Liver (tissue), 8 donors: ENCODE measurements at regions not wholly inside any gene's neighbourhood (a gene's known extent, or its start where the extent isn't known, plus 50 kb on each side); places are given as distances from the start of the nearest gene placed in this dataset.

ENCODE experiments used
- DNase-seq: peaks from one replicate; pipeline ENCODE4 v3.0.0-alpha.2; 2017; ENCODE audit warnings: low spot score
- H3K27ac ChIP-seq, 2 donors: one replicate each; pipeline ENCODE4 v1.7.0; 2013; ENCODE audit warnings: inconsistent platforms in 2 of 2, low read length in 2 of 2, control low read depth in 1 of 2, low read depth in 1 of 2, mild to moderate bottlenecking in 1 of 2
- H3K27me3 ChIP-seq, 4 donors: one replicate each; pipeline versions ENCODE4 v1.6.1 to v1.7.0; 2013; ENCODE audit warnings: low read length in 3 of 4, inconsistent platforms in 1 of 4, mild to moderate bottlenecking in 1 of 4, moderate library complexity in 1 of 4; ENCODE audit not compliant: control insufficient read depth in 4 of 4, insufficient read depth in 4 of 4
- H3K36me3 ChIP-seq, 4 donors: one replicate each; pipeline versions ENCODE4 v1.6.1 to v1.7.0; 2013; ENCODE audit warnings: low read length in 3 of 4, mild to moderate bottlenecking in 3 of 4, low read depth in 1 of 4, moderate library complexity in 1 of 4; ENCODE audit not compliant: control insufficient read depth in 4 of 4, insufficient read depth in 3 of 4
- H3K4me1 ChIP-seq, 4 donors: one replicate each; pipeline versions ENCODE4 v1.6.1 to v1.7.0; 2013; ENCODE audit warnings: low read length in 3 of 4, mild to moderate bottlenecking in 3 of 4, moderate library complexity in 1 of 4; ENCODE audit not compliant: control insufficient read depth in 4 of 4, insufficient read depth in 4 of 4
- H3K4me3 ChIP-seq, 3 donors: one replicate each; pipeline versions ENCODE4 v1.6.1 to v1.7.0; 2013; ENCODE audit warnings: low read length in 3 of 3, control low read depth in 1 of 3, low read depth in 1 of 3, mild to moderate bottlenecking in 1 of 3
- H3K9ac ChIP-seq, 2 donors: one replicate each; pipeline ENCODE4 v1.7.0; 2013; ENCODE audit warnings: low read length in 2 of 2, mild to moderate bottlenecking in 2 of 2, moderate library complexity in 2 of 2, control low read depth in 1 of 2, low read depth in 1 of 2
- H3K9me3 ChIP-seq, 4 donors: one replicate each; pipeline versions ENCODE4 v1.6.1 to v1.7.0; 2013; ENCODE audit warnings: low read length in 3 of 4; ENCODE audit not compliant: control insufficient read depth in 4 of 4
- ATF3 ChIP-seq: IDR thresholded peaks from 2 replicates; pipeline ENCODE4 v1.6.1; 2016; ENCODE audit warnings: antibody characterized with exemption
- CTCF ChIP-seq: fragments of 150-350 bp; IDR thresholded peaks from 2 replicates; pipeline ENCODE4 v1.5.1; 2017; ENCODE audit warnings: improper control_type of control experiment, low read depth, low read length; ENCODE audit not compliant: missing input control
- EGR1 ChIP-seq, 2 donors: IDR thresholded peaks; 2 replicates each; pipeline ENCODE4 v1.6.1; 2016 to 2018; ENCODE audit warnings: antibody characterized with exemption in 2 of 2, low read depth in 2 of 2
- FOXA1 ChIP-seq: IDR thresholded peaks from 2 replicates; pipeline ENCODE4 v1.6.1; 2016; ENCODE audit warnings: antibody characterized with exemption
- FOXA2 ChIP-seq: IDR thresholded peaks from 2 replicates; pipeline ENCODE4 v1.6.1; 2016; ENCODE audit warnings: antibody characterized with exemption
- GABPA ChIP-seq, 2 donors: IDR thresholded peaks in 1 of 2; conservative IDR thresholded peaks in 1 of 2; 2 replicates each; pipeline ENCODE4 v1.6.1; 2016; ENCODE audit warnings: antibody characterized with exemption in 2 of 2, mild to moderate bottlenecking in 1 of 2, moderate library complexity in 1 of 2
- HNF4A ChIP-seq, 2 donors: conservative IDR thresholded peaks; 2 replicates each; pipeline ENCODE4 v1.6.1; 2016; ENCODE audit warnings: antibody characterized with exemption in 2 of 2, mild to moderate bottlenecking in 2 of 2
- HNF4G ChIP-seq: IDR thresholded peaks from 2 replicates; pipeline ENCODE4 v1.6.1; 2016; ENCODE audit warnings: antibody characterized with exemption
- JUND ChIP-seq, 2 donors: IDR thresholded peaks; 2 replicates each; pipeline ENCODE4 v1.6.1; 2016; ENCODE audit warnings: antibody characterized with exemption in 2 of 2
- MAX ChIP-seq: IDR thresholded peaks from 2 replicates; pipeline ENCODE4 v1.6.1; 2016; ENCODE audit warnings: antibody characterized with exemption
- NR2F2 ChIP-seq: IDR thresholded peaks from 2 replicates; pipeline ENCODE4 v1.6.1; 2016; ENCODE audit warnings: antibody characterized with exemption
- RAD21 ChIP-seq, 2 donors: IDR thresholded peaks; 2 replicates each; pipeline ENCODE4 v1.6.1; 2016; ENCODE audit warnings: antibody characterized with exemption in 2 of 2, mild to moderate bottlenecking in 2 of 2
- REST ChIP-seq: IDR thresholded peaks from 2 replicates; pipeline ENCODE4 v1.6.1; 2016; ENCODE audit warnings: antibody characterized with exemption, mild to moderate bottlenecking
- RXRA ChIP-seq, 2 donors: IDR thresholded peaks; 2 replicates each; pipeline ENCODE4 v1.6.1; 2017 to 2018; ENCODE audit warnings: antibody characterized with exemption in 2 of 2, mild to moderate bottlenecking in 1 of 2
- SP1 ChIP-seq: IDR thresholded peaks from 2 replicates; pipeline ENCODE4 v1.6.1; 2018; ENCODE audit warnings: antibody characterized with exemption, mild to moderate bottlenecking
- TAF1 ChIP-seq: conservative IDR thresholded peaks from 2 replicates; pipeline ENCODE4 v1.6.1; 2016; ENCODE audit warnings: antibody characterized with exemption, mild to moderate bottlenecking
- YY1 ChIP-seq: IDR thresholded peaks from 2 replicates; pipeline ENCODE4 v1.6.1; 2016; ENCODE audit warnings: antibody characterized with exemption, mild to moderate bottlenecking
- ZBTB33 ChIP-seq: IDR thresholded peaks from 2 replicates; pipeline ENCODE4 v1.6.1; 2016; ENCODE audit warnings: antibody characterized with exemption
- WGBS: extraction: QIAGEN DNeasy Blood & Tissue Kit; methylation state at CpG from one replicate; pipeline ENCODE4 v1.1.7; 2013; 5-methylcytosine and 5-hydroxymethylcytosine counted together
- donor health status: healthy.
- donor health status: healthy.
- donor health status: healthy.
- donor health status: healthy.
- donor health status: healthy.

GRCh38 chr10:23951841-23952240 lies 257.1 kb upstream of the KIAA1217 start:
- no peak for TF ChIP-seq RAD21 (IDR thresholded peaks at IDR 0.05)
- no peak for TF ChIP-seq SP1
- TF ChIP-seq FOXA1, result no peak
- TF ChIP-seq MAX, result no peak
- TF ChIP-seq YY1, result no peak
- TF ChIP-seq NR2F2, result no peak
- no peak for TF ChIP-seq FOXA2
- no peak for TF ChIP-seq ZBTB33
- no peak for TF ChIP-seq CTCF
- TF ChIP-seq ATF3, result no peak
- TF ChIP-seq TAF1, result no peak
- TF ChIP-seq EGR1 (IDR thresholded peaks at IDR 0.05; ENCODE audit: low read depth in 2 of 2), result no peak
- TF ChIP-seq HNF4G, result no peak
- no peak for TF ChIP-seq REST
- no peak for TF ChIP-seq RXRA (IDR thresholded peaks at IDR 0.05)
- DNase-seq, result no peak
- Histone ChIP-seq H3K4me1 (no peaks in the 10 kb centered on the region), H3K27me3 (no peaks in the 10 kb centered on the region), H3K36me3 (no peaks in the 10 kb centered on the region), H3K4me3 (no peak overlapping the region), H3K27ac (no peak overlapping the region), H3K9me3 (peaks cover 0 to 4% (median 0%) of the 10 kb centered on the region in 4 donors), H3K9ac (no peak overlapping the region)
- WGBS, result 86% methylated on average over 6 of the region's 6 CpGs

- Histone ChIP-seq H3K4me3 (no peak overlapping the region), H3K9ac (no peak overlapping the region), H3K27me3 (no peaks in the 10 kb centered on the region), H3K27ac (no peak overlapping the region), H3K9me3 (peaks cover 0 to 4% (median 0%) of the 10 kb centered on the region in 4 donors), H3K4me1 (no peaks in the 10 kb centered on the region), H3K36me3 (no peaks in the 10 kb centered on the region)
- DNase-seq, result no peak
- 65% methylated on average over 10 of the region's 10 CpGs for WGBS
- TF ChIP-seq SP1 (no peak), YY1 (no peak), NR2F2 (no peak), TAF1 (no peak), RXRA (IDR thresholded peaks at IDR 0.05) (no peak), MAX (no peak), CTCF (no peak), EGR1 (IDR thresholded peaks at IDR 0.05; ENCODE audit: low read depth in 2 of 2) (no peak), HNF4G (no peak), JUND (IDR thresholded peaks at IDR 0.05) (no peak), HNF4A (conservative IDR thresholded peaks at IDR 0.05) (no peak), FOXA2 (no peak), GABPA (IDR thresholded peaks at IDR 0.05 in 1 of 2, conservative IDR thresholded peaks at IDR 0.05 in 1 of 2) (no peak), ATF3 (no peak), RAD21 (IDR thresholded peaks at IDR 0.05) (no peak)
Observed at GRCh38 chr10:23955456-23956225, 253.3 kb upstream of the KIAA1217 start.
